ENCODE measurements at regions not wholly inside any gene's neighbourhood (a gene's known extent, or its start where the extent isn't known, plus 50 kb on each side); places are given as distances from the start of the nearest gene placed in this dataset.

DNA sequence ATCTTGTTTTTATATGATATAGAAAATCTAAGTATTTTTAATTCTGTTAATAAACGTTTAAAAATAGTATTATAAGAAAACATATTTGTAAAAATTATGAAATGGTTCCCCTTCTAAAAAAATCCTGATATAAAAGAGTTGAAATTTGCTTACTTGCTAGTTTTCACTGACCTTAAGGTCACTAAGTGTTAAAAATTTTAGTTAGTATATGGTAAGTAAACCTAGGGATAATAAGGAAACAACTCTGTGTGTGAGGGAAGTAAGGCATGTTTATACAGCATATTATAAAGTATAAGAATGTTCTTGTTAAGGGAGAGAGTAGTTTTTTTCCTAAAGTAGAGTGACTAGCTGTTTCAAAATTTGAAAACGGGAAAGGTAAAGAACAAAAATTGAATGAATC, 130.9 kb upstream of the LYPLAL1 start:
- CTCF ChIA-PET = interaction anchor here (1.1 kb wide), 1 partner anchor 9 kb away, joined by 4 read pairs; no protein-coding TSS in a partner anchor
- POLR2A ChIA-PET = no interaction called here

DNA sequence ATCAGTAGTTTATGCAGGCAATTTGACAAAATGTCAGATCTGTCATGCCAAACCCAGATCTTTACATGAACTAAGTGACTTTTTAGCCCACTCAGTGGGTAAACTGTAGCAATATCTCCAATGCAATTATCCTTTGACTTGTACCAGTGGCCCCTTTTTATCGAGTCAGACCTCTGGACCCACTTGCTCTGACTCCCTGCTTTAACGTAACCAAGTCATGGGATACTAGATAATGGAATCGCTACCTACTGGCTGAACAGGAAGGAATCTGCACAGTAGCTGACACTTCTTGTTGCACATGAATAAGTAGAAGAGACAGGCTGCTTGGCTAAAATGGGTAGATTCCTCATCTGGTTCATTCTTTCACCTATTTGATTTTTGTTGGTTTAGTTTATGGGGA, 128.4 kb upstream of the LYPLAL1 start:
- DNase-seq (ENCODE audit: extremely low spot score) = no peak
- CTCF ChIA-PET = interaction anchor here (0.7 to 1.3 kb wide), 2 partner anchors 9 to 11 kb away, joined by 3 read pairs; no protein-coding TSS in a partner anchor
- POLR2A ChIA-PET = no interaction called here
- TF ChIP-seq, protein P1, sequence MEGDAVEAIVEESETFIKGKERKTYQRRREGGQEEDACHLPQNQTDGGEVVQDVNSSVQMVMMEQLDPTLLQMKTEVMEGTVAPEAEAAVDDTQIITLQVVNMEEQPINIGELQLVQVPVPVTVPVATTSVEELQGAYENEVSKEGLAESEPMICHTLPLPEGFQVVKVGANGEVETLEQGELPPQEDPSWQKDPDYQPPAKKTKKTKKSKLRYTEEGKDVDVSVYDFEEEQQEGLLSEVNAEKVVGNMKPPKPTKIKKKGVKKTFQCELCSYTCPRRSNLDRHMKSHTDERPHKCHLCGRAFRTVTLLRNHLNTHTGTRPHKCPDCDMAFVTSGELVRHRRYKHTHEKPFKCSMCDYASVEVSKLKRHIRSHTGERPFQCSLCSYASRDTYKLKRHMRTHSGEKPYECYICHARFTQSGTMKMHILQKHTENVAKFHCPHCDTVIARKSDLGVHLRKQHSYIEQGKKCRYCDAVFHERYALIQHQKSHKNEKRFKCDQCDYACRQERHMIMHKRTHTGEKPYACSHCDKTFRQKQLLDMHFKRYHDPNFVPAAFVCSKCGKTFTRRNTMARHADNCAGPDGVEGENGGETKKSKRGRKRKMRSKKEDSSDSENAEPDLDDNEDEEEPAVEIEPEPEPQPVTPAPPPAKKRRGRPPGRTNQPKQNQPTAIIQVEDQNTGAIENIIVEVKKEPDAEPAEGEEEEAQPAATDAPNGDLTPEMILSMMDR (IDR thresholded peaks at IDR 0.05; ENCODE audit: control extremely low read depth, extremely low read depth, low read depth, missing control alignments) = no peak

More for the DNA sequence above, 130.9 kb upstream of the LYPLAL1 start:
- TF ChIP-seq, protein P1 (IDR thresholded peaks at IDR 0.05; ENCODE audit: control extremely low read depth, extremely low read depth, low read depth, missing control alignments) = no peak
- no peak for DNase-seq (ENCODE audit: extremely low spot score)

DNA sequence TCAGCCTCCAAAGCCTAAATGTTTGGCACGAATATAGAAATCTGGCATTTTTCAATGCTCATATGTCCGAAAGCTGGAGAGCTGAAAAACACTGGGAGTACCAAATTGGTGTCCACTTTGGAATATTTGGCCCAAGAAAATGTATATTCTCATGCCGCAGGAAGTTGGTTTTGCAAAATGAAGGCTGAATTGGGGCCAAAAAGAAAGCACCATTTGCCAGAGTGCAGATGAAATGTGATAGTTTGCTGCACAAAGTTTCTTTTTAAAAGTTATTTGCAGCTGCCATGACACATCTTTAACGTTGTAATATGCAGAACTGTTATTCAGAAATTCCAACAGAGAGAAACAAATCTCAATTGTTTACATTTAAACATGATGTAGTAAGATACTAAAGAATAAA, 124.2 kb upstream of the LYPLAL1 start:
- ChIA-PET POLR2A (no interaction called here), CTCF (interaction anchor here (1.3 kb wide), 1 partner anchor 13 kb away, joined by 6 read pairs; no protein-coding TSS in a partner anchor)
- no peak for DNase-seq (ENCODE audit: extremely low spot score)
- TF ChIP-seq, protein P1 (IDR thresholded peaks at IDR 0.05; ENCODE audit: control extremely low read depth, extremely low read depth, low read depth, missing control alignments) = no peak

- TF ChIP-seq, protein P1 (IDR thresholded peaks at IDR 0.05; ENCODE audit: control extremely low read depth, extremely low read depth, low read depth, missing control alignments) = no peak
- POLR2A ChIA-PET = no interaction called here
- CTCF ChIA-PET = no interaction called here
- DNase-seq (ENCODE audit: extremely low spot score) = no peak
Observed at GRCh38 chr1:219050086-219050821, 123.4 kb upstream of the LYPLAL1 start.

- TF ChIP-seq, protein P1 (IDR thresholded peaks at IDR 0.05; ENCODE audit: control extremely low read depth, extremely low read depth, low read depth, missing control alignments) = no peak
- DNase-seq (ENCODE audit: extremely low spot score) = no peak
- POLR2A ChIA-PET = no interaction called here
- CTCF ChIA-PET = interaction anchor here (1.0 kb wide), 1 partner anchor 16 kb away, joined by 3 read pairs; no protein-coding TSS in a partner anchor
Observed at GRCh38 chr1:219050822-219051125, 122.9 kb upstream of the LYPLAL1 start.

DNA sequence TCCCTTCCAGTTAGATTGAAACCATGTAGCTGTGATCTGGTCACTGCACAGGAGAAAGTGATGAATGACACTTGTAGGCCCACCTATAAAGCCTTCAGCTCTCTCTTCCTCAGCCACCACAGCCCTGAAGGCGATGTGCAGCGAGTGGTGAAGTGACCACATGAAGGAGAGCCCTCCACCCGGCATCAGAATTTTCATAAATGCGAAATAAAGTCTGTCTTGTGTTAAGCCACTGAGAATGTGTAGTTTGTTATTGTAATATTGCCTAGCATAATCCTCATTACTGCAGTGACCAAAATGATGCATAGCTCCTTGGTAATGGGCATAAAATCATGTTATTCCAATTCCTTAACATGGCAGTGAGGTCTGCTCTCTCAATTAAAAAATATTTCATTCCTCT, 122.1 kb upstream of the LYPLAL1 start:
- ChIA-PET POLR2A (no interaction called here), CTCF (interaction anchor here (1.0 to 1.2 kb wide), 2 partner anchors 8 to 17 kb away, joined by 3 to 4 read pairs; no protein-coding TSS in a partner anchor)
- no peak for DNase-seq (ENCODE audit: extremely low spot score)
- TF ChIP-seq, protein P1 (IDR thresholded peaks at IDR 0.05; ENCODE audit: control extremely low read depth, extremely low read depth, low read depth, missing control alignments) = no peak

All from GM10248 (cell line).